NCI-H524 (cell line): ENCODE measurements at regions not wholly inside any gene's neighbourhood (a gene's known extent, or its start where the extent isn't known, plus 50 kb on each side); places are given as distances from the start of the nearest gene placed in this dataset.

Experiments
- DNase-seq, 2 experiments: peaks; one replicate each; lab custom pipeline; 2025; lab: John Stamatoyannopoulos, UW

DNA sequence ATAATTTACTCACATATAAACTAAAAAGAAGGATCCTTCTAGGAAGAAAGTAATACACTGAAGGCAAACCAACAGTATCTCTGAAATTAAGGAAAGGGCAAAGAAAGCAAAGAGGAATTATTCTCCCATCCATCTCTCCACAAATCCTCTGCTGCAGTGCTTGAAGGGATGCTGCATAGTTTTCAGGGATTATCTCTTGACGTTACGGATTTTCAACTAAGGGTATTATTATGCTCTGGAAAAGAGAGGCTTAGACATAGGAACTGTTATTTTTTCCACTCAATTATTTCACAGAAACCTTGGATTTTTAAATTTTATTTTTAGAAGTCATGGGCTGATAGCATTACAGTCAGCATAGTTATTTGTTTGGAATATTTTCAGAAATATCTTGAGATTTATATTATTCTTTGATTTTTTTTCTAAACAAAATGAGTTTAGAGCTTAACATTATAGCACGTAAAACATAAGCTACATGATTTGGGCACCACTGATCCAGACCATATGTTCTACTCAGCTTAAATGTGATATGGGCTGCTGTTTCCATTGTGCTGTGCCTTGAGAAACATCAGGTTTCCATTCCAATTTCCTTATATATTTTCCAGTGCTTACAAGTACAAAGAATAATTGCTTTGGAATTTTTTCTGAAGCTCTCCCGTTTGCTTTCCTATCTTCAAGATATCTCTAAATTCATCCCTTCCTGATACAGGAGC lies 57.9 kb upstream of the DCN start:
- peak; percentile 21 to 72 for DNase-seq

DNA sequence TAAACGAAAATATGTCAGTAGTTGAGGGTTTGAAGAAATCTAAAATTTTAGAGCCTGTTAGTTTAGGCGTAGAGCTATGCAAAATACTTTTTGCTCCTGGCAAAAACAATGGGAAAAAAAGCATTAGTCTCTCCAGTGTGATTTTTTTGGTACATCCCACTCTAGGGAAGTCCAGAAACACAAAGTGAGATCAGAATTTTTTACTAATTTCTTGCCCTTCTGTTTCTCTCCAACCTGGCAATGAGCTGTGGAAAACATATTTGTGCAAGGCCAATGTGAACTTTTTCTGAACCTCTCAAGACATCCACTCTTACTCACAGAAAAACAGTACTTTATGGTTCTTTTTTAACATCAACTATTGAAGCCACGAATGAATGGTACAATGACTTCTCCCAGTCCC lies 56.9 kb upstream of the DCN start:
- no peak for DNase-seq
